NAMALWA (cell line): ENCODE measurements at regions not wholly inside any gene's neighbourhood (a gene's known extent, or its start where the extent isn't known, plus 50 kb on each side); places are given as distances from the start of the nearest gene placed in this dataset.
"Not testable (repeated sequence)": the region's sequence is repeated elsewhere in the genome, so short reads cannot be mapped to it uniquely, and the experiment has no call there.

Experiments used
- DNase-seq: peaks from one replicate; pipeline ENCODE4 v3.0.0-alpha.2; 2015; ENCODE audit warnings: low spot score

DNA sequence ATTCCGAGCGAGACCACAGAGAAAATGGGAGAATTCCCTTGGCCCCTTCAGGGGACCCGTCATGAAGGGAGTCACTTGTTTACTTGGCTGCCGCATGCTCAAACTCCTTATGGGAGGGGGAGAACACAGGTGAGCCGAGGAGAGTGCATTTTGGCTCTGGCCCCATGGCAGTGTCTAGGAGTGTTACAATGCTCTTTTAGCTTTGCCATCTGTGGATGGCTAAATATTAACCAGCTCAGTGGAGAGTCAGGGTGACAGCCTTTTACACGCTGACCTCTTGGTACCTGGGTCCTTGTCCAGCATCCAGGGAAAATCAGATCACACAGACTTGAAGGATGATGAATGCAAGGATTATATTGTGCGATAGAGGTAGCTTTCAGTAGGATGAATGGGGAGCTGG lies 146.4 kb upstream of the ATXN7L3B start:
- DNase-seq, result no peak

DNA sequence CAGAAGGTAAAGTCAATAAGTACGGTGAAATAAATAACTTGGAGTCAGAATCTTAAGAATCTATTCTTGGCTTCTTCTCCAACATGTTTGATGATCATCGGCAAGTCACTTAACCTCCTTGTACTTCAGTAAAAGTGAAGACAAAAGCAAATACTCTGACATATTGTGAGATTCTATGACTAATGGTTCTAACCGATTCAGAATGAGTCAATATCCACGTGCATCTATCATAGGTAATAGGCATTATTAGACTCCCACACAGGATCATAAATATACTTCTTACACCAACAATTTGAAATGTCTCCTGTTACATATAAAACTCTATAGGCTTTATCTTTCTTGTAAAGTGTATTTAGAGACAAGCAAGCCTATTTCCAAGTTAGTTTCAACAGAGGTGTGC lies 144.4 kb upstream of the ATXN7L3B start:
- DNase-seq, result no peak

DNA sequence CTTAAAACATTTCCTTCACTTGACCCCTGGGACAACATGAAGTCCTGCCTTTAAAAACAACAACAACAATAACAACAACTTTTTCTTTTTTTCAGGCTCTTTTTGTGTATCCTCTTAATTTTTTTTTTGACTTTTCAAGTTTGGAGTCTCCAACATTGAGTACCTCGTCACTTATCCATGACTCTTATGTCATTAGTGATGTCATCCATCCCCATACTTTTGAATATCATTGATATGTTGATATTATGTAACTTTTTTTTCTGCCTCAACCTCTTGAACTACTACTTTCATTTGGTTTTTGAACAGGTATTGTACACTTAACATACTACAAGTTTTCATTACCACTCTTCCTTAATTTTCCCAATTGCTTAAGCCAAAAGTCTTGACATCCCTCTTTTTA lies 143.0 kb upstream of the ATXN7L3B start:
- DNase-seq, result no peak

DNA sequence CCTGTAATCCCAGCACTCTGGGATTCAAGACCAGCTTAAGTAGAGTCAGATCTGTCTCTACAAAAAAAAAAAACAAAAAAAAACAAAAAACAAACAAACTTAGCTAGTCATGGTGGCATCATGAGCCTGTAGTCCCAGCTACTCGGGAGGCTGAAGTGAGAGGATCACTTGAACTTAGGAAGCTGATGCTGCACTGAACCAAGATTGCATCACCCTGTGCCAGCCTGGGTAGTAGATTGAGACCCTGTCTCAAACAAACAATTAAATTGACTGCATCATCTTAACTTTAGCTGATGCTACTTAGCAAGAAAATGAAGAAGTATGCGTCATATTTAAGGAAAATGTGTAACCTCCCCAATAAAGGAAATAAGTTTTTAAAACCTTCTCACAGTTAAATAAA lies 136.6 kb upstream of the ATXN7L3B start:
- DNase-seq, result peak; percentile 3

DNA sequence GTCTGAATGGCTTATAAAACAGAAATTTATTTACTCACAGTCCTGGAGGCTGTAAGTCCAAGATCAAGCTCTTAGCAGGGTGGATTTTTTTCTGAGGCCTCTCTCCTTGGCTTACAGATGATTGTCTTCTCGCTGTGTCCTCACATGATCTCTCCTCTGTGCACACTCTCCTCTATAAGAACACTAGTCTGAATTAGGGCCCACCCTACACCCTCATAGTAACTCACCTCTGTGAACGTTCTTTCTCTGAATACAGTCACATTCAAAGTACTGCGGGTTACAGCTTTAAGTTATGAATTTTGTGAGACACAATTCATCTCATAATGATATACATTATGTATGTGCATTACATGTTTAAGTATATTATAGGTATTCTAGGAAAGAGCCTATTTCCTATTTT lies 135.7 kb upstream of the ATXN7L3B start:
- no peak for DNase-seq

DNA sequence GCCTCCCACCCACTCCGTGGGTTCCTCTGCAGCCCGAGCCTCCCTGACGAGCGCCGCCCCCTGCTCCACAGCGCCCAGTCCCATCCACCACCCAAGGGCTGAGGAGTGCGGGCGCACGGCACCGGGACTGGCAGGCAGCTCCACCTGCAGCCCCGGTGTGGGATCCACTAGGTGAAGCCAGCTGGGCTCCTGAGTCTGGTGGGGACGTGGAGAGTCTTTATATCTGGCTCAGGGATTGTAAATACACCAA lies 134.5 kb upstream of the ATXN7L3B start:
- not testable (repeated sequence) for DNase-seq

DNA sequence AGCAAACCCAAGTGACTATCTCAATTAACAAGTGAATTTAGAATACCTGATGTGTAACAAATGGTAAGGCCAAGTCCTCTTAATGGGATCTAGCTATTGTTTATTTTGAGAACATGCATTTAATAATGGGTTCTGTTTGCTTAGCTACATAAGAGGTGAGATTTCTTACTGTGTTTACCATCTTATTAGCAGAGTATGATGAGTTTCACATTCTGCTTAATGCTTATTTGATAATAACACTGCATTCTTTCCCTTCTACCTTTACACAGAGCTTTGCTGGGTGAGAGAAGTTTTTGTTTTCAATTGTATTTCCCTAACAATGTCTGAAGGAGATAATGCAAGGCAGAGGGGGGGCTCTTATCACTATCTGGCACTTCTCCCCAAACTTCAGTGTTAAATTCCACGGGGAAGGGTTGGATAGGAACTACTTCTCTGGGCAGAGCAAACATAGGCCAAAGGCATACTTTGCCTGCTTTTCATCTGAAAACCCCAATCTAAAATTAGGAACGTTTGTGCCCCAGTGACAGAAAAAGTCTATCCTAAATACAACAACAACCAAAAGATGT lies 129.0 kb upstream of the ATXN7L3B start:
- no peak for DNase-seq

DNA sequence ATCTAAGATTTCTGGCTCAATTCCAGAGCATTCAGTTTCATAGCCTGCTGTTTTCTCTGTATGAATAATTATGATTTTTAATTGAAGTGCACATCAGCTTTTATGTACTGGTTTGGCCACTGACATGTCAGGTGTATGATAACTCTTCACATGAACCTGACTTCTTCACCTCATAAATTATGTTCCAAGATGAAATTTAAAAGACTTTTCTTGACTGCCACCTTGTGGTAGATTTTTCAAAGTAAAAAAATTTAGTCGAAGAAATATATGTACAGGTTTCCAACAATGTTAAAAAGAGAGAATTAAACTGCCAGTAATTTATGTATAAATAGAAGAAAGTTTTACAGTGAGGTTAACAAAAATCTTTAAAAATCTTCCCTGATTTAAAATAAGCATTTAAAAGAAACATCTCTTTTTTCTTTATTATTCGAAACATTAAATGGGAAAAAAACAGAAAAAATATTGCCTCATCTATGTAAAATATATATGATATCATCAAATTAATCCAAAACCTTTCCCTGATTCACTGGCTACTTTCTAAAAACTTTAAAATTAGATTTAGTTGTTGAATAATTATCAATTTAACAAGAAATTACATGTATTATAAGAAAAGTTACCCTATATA lies 124.9 kb upstream of the ATXN7L3B start:
- peak; percentile 62 for DNase-seq

DNA sequence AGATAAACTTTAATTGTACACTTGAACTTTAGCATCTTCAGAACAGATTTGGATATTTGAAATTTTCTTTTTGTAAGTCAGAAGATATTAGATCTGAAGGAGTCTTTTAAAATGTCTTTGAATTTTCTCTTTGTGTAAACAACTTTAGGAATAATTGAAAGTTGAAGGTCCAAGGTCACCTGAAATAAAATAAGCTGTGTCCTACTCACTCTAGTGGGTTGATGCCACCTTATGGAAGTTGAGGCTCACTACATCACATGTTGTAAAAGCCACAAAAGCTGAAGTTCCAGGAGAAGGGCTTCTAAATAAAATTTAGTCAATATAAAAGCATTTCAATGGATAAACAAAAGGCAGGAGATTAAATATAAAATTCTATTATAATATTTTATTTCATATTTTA lies 122.0 kb upstream of the ATXN7L3B start:
- peak; percentile 53 for DNase-seq

DNA sequence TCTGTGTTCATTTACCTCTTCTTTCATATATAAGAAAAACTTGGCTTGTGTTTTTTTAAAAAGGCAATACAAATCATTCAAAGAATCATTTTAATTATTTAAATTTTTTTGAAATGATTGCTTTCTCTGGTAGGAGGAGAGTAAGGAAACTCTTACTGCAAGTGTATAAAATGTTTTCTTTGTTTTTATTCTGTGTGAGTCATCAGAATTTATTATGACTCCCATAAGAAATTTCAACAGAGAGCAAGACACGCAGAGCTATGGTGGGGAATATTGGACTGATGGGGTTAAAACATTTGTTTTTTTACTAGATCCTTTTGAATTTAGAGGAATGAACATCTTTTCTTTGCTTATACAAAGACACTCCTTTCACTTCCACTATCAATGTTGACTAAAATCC lies 119.1 kb upstream of the ATXN7L3B start:
- DNase-seq, result no peak

DNA sequence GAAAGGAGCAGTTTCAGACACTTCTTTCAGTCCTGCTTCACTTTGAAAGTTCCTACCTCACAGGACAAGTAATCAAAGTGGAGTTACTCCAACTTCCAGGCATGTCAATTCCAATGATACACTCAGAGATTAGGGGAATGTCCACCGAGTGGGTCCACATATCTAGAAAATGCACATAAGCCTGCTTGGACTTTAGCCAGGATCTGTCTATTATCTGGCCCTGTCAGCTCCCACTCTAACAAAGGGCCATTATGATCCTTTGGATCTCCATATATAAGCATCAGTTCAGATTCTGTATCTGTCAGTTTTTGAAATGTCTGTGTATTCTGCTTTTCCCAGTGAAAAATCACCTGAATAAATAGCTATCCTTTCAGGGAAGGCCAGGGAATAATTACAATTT lies 112.9 kb upstream of the ATXN7L3B start:
- no peak for DNase-seq

DNA sequence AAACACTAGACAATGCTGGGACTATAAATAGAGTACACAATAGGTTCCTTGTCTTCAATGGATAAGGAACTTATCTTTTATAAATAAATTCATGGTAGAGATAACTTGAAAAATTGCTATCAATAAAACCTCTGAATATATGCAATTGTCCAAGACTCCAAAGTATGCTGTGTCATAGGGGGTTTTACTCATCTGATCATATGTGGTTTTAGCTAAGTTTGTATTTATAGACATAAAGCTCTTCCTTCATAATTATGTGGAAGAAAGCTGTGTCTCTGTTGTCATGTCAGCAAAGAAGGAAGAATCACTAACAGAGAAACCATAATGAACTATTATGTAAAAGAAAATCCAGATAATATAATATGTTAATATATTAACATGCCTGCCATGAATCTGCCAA lies 111.5 kb upstream of the ATXN7L3B start:
- DNase-seq, result no peak

DNA sequence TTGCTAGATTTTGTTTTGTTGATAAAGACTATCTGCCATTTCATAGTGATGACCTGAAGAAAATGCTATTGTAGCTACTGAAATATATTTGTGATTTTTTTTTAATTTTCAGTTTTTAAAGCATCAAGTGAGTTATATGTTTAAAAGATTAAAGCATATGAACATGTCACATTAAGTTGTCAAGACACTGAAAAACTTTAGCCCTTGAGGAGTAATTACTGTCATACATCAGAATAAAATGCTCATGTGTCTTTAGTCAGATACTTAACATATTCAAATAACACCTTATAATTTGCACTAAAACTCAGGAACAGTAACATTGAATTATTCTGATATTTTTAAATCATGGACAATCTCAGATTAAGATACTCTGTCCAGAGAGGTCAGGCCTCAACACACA lies 108.1 kb upstream of the ATXN7L3B start:
- no peak for DNase-seq

DNA sequence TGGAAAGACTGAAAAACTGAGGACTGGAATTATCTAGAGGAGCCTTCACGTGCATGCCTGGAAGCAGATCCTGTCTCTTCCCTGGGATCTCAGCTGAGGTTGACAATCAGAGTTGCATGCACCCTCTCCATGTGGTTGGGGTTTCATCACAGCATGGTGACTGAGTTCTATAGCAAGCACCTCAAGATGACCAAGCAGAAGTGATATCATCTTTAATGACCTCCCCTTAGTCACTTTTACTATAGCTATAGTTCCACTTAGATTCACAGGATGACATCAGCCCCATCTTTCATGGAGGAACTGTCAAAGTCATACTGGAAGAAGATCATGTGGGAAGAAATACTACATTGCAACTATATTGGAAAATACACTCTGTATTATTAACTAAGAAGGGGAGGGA lies 105.8 kb upstream of the ATXN7L3B start:
- no peak for DNase-seq

DNA sequence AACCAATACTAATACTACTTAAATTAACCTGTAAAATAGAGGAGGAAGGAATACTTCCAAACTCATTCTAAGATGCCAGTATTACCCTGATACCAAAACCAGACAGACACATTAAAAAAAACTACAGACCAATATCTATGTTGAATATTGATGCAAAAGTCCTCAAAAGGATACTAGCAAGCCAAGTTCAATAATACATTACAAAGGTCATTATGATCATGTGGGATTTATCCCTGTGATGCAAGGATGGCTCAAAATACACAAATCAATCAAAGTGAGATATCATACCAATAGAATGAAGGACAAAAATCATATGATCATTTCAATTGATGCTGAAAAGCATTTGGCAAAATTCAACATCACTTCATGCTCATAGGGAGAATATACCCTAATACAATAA lies 97.2 kb upstream of the ATXN7L3B start:
- DNase-seq, result no peak

DNA sequence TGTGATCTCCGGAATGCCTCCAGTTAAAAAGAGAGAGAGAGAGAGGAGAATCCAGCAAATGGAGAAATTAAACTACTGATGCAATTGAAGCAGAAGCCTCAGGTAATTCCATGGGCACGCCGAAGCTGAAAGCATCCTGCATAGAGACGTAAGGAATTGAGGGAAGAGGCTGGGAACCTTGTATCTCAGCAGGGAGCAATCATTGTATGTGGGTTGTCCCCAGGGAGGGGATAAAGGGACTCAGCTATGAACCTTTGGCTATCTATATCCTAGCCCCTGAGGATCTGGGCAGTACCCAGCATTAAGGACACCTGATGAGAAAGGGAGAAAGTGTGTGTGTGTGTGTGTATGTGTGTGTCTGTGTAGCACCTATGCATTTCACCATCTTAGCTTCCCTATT lies 95.8 kb upstream of the ATXN7L3B start:
- no peak for DNase-seq

DNA sequence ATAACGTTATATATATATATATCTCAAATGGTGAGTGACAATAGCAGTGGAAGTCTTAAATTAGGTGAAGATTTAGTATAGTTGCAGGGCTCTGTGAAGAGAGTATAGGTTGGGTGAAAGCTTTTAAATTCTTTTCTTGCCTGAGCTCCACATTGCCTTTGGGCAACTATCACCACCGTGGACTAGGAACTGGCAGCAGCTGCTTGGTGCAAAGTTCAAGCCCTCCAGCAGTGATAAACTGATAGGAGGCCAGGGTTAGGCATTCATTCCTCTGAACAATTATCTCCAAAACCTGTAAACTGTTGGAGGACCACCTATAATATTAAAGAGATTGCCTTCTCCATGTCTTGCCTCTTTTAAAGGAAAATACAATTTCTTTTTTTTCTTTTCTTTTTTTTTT lies 91.2 kb upstream of the ATXN7L3B start:
- DNase-seq, result no peak

DNA sequence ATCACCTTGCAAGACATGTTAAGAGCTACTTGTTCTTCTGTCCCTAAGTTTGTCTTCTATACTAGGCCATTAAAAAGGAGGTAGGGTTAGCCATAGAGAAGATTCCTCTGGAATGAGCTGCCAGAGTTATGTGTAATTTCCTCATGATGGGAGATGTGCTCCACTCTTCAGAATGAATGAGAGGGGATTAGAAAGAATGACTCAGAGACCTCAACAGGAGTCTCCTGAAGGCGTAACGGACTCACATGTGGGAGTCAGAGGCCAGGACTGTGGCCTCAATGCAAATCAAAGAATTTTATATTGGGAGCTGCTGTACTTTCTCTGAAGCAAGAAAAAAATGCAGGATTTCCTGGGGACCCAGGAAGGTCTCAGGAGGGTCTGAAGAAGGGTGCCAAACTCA lies 87.8 kb upstream of the ATXN7L3B start:
- no peak for DNase-seq

DNA sequence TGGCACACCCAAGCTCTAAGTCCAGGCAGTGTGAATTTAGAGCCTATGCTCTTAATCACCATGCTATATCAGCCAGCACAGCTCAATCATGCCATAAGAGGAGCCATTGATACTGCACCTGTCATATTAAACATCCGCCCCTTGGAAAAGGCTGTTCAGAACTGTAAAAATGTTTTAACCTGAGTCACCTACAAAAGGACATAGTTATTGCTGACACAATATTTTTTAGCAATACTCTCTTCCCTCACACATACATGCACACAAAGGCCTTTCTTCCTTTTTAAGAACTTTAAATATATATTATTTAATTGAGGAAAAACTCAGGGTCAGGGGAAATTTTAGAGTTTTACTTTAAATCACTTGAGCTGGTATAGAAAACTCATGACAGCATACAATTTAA lies 83.5 kb upstream of the ATXN7L3B start:
- no peak for DNase-seq

DNA sequence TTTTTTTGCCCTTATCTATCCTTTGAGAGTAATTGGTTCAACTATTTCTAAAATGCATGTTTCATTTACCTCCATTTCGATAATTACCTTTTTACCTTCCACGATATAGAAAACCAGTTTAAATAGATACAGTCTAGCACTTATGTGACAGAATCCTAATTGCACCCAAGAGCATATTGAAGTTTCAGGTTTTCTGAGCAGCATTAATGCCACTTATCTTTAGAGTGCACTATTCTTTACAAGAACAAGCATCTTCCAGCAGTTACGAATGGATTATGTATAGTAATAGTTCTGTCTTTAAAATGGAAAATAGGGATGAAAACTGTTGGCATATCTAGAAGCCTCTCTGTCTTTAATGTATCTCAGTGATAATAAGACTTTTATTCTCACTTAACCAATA lies 82.2 kb upstream of the ATXN7L3B start:
- no peak for DNase-seq

DNA sequence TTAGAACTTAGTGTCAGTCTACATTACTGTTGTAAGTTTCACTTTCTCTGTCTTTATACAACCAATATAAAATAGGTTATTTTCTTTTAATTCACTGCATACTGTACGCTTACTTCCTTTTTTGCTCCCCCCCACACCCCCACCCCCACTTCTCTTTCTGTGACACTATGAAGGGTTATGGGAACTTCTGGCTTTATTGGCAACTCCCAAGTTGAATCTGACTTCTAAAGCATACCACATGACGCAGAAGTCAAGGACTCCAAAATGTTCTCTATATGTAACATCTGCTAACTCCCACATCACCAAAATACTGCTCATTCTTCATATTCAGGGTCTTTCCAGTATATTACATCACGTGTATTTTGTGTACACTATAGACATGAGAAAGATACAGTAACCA lies 81.2 kb upstream of the ATXN7L3B start:
- no peak for DNase-seq

DNA sequence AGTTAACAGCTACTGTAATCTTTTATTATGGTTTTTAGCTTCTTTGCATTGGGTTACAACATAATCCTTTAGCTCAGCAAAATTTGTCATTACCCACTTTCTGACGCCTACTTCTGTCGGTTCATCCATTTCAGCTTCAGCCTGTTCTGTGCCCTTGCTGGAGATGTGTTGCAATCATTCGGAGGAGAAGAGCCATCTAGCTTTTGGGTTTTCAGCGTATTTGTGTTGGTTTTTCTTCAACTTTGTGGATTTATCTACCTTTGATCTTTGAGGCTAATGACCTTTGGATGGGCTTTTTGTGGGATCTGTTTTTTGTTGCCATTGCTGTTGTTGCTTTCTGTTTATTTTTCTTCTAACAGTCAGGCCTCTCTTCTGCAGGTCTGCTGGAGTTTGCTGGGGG lies 69.2 kb upstream of the ATXN7L3B start:
- DNase-seq, result no peak

DNA sequence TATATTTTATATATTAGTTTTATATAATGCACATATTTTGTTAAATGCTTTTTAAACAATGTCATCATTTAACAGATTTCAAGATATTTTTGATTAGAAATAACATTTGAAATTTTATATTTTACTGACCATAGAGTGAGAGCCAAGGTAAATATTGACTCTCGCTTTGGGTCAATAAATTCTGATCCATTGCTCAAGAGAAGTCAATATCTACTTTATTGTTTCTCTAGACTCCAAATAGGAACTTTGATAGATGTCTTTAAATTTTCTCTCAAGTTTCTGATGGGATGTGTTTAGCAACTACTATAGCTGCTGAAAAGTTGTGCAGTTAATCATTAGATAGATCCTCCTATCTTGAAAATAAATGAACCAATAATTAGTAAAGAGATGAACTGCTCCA lies 61.4 kb upstream of the ATXN7L3B start:
- no peak for DNase-seq

DNA sequence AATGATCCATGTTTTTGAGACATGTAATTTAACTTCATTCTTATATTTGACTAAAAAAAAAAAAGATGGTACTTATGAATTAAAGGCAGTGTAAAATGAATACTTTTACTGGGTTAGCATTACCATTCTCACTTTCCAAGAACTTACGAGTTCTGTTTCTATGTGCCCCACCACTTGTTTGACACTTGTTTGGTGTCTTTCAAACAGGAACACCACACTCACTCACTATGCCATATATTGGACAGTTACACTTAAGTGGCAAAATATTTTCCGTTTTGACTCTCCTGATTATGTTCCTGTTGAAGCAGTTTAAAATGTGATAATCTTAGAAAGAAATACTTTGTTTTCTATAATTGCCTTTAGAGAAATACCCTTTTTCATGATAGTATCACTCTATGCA lies 56.6 kb upstream of the ATXN7L3B start:
- DNase-seq, result no peak

DNA sequence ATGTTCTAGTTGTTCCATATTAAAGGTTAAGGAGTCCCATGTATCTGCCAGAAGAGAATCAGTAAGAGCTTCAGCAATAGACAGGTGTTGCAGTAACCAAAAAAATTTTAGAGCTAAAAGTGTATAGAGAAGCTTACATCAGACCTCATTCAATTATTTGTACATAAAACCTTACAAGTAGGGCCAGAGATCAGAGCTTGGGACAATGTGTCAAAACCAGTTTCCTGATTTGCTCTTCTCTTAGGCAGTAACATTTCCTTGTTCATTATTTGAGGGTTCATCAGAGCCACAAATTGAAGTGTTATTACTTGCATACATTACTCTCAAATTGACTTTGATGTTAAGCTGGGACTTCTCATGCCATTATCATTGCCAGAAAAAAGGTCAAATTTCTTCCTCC lies 55.5 kb upstream of the ATXN7L3B start:
- no peak for DNase-seq
